ENCODE measurements at regions not wholly inside any gene's neighbourhood (a gene's known extent, or its start where the extent isn't known, plus 50 kb on each side); places are given as distances from the start of the nearest gene placed in this dataset.

DNA sequence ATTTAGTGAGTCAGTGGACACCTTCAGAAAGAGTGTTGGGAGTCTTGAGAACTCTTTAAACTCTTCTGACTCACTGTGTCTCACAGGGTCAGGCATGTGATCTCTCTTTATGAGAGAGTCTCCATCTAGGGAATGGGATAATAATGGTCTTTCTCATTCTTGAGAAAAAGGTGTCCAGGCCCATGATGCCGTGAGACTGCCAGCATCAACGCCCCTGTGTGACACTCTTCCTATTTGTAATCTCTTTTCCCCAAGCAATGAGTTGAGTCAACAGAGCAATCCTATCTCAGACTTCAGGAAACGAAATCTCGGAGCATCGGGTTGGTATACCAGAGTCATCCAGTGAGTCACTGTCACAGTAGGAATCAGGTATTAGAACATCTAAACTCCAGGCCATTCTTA is 82.3 kb upstream of the BMP2 start:
- TF ChIP-seq, protein P1, sequence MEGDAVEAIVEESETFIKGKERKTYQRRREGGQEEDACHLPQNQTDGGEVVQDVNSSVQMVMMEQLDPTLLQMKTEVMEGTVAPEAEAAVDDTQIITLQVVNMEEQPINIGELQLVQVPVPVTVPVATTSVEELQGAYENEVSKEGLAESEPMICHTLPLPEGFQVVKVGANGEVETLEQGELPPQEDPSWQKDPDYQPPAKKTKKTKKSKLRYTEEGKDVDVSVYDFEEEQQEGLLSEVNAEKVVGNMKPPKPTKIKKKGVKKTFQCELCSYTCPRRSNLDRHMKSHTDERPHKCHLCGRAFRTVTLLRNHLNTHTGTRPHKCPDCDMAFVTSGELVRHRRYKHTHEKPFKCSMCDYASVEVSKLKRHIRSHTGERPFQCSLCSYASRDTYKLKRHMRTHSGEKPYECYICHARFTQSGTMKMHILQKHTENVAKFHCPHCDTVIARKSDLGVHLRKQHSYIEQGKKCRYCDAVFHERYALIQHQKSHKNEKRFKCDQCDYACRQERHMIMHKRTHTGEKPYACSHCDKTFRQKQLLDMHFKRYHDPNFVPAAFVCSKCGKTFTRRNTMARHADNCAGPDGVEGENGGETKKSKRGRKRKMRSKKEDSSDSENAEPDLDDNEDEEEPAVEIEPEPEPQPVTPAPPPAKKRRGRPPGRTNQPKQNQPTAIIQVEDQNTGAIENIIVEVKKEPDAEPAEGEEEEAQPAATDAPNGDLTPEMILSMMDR (IDR thresholded peaks at IDR 0.05; ENCODE audit: low read depth, low read length): no peak
- no peak overlapping the region for H3K4me3 ChIP-seq (ENCODE audit: low read depth, low read length)
- in situ Hi-C loops (cut with HindIII; ENCODE audit: low sequenced_read_pairs): no loop called here
- peak; percentile 36 for DNase-seq (ENCODE audit: low read depth, low spot score)

DNA sequence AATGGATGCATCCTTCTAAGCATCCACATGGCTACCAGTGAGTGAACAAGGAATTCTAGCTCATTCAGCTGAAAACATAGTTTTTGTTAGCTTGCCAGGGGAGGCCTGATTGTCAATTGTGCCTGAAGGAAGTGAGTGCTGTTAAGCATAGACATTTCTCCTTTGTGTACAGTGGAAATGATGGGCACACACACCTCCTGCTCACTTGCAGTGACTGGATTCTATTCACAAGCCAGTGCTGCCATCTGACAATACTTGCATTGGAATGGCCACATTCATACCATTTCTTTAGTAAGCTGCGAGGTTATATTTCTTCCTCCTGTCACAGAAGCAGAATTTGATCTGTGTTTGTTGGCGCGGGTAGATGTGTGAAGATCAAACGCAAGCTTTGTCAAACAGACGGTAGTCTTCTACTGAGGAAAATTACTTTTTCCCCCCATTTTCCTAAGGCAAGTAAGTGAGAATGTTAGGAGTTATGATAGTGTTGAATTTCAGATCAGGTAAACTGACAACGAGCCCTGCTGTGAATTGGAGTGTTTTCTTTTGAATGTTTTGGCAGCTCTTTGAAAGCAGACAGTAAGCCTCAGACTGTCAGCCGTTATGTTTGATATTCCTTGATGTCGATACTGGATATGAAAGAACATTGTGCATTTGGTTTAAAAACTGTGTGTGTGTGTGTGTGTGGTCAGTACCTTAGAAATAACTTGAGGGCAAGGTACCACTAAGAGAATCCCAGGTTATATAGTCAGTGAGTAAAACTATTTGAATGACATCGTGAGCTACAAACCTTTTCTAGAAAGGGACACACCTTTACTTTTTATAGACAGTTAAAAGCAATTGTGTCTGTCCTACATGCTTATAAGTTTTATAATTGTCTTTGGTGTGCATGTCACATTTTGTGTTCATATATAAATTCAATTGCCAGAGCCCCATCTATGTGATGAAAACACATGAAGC is 84.2 kb upstream of the BMP2 start:
- H3K4me3 ChIP-seq (ENCODE audit: low read depth, low read length): no peak overlapping the region
- in situ Hi-C loops (cut with HindIII; ENCODE audit: low sequenced_read_pairs): no loop called here
- DNase-seq (ENCODE audit: low read depth, low spot score): no peak
- TF ChIP-seq, protein P1 (IDR thresholded peaks at IDR 0.05; ENCODE audit: low read depth, low read length): no peak

DNA sequence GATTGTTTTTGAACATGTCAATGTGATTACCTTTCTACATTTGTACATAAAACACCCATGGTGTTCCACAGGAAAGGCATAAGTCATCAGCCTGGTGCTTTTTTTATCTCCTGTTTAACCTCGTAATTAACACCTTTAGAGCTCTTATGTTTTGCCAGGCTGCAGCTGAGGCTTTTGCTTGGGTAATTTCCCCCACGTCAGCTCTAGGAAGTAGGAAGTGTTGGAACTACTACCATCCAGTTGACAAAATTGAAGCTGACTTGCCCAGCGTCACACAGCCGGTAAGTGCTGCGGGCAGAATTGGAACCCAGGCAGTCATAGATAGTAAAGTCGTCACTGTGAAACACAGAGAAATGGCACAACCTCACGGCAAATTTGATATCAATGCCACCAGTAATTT is 86.6 kb upstream of the BMP2 start:
- in situ Hi-C loops (cut with HindIII; ENCODE audit: low sequenced_read_pairs): no loop called here
- H3K4me3 ChIP-seq (ENCODE audit: low read depth, low read length): no peak overlapping the region
- TF ChIP-seq, protein P1 (IDR thresholded peaks at IDR 0.05; ENCODE audit: low read depth, low read length): no peak
- DNase-seq (ENCODE audit: low read depth, low spot score): no peak

GRCh38 chr20:6680441-6680840 is 87.0 kb upstream of the BMP2 start:
- DNase-seq (ENCODE audit: low read depth, low spot score): no peak
- TF ChIP-seq, protein P1 (IDR thresholded peaks at IDR 0.05; ENCODE audit: low read depth, low read length): no peak

GRCh38 chr20:6679086-6679485 is 88.4 kb upstream of the BMP2 start:
- no peak overlapping the region for H3K4me3 ChIP-seq (ENCODE audit: low read depth, low read length)
- in situ Hi-C loops (cut with HindIII; ENCODE audit: low sequenced_read_pairs): no loop called here
- DNase-seq (ENCODE audit: low read depth, low spot score): no peak
- TF ChIP-seq, protein P1 (IDR thresholded peaks at IDR 0.05; ENCODE audit: low read depth, low read length): no peak

More at GRCh38 chr20:6680441-6680840, 87.0 kb upstream of the BMP2 start:
- in situ Hi-C loops (cut with HindIII; ENCODE audit: low sequenced_read_pairs): no loop called here
- H3K4me3 ChIP-seq (ENCODE audit: low read depth, low read length): no peak overlapping the region

DNA sequence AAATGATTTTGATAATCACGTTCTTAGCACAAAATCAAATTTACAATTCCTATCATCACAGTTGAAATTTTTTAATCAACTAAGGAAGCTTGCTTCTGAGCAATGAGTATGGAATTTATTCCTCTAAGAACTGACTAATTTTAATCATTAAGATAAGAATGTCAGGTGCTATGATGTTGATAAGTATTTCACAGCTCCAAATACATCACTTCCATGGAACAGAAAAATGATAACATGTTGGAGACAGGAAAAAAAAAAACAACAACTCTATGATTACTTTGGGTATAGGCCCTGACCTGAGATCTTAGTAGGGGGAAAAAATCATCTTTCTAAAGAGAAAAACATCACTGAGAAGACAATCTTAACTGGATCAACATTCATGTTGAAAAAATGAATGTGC is 89.4 kb upstream of the BMP2 start:
- in situ Hi-C loops (cut with HindIII; ENCODE audit: low sequenced_read_pairs): no loop called here
- no peak overlapping the region for H3K4me3 ChIP-seq (ENCODE audit: low read depth, low read length)
- no peak for DNase-seq (ENCODE audit: low read depth, low spot score)
- TF ChIP-seq, protein P1 (IDR thresholded peaks at IDR 0.05; ENCODE audit: low read depth, low read length): no peak

Data from astrocyte of the spinal cord (primary cell).